ENCODE measurements at regions not wholly inside any gene's neighbourhood (a gene's known extent, or its start where the extent isn't known, plus 50 kb on each side); places are given as distances from the start of the nearest gene placed in this dataset.

DNA sequence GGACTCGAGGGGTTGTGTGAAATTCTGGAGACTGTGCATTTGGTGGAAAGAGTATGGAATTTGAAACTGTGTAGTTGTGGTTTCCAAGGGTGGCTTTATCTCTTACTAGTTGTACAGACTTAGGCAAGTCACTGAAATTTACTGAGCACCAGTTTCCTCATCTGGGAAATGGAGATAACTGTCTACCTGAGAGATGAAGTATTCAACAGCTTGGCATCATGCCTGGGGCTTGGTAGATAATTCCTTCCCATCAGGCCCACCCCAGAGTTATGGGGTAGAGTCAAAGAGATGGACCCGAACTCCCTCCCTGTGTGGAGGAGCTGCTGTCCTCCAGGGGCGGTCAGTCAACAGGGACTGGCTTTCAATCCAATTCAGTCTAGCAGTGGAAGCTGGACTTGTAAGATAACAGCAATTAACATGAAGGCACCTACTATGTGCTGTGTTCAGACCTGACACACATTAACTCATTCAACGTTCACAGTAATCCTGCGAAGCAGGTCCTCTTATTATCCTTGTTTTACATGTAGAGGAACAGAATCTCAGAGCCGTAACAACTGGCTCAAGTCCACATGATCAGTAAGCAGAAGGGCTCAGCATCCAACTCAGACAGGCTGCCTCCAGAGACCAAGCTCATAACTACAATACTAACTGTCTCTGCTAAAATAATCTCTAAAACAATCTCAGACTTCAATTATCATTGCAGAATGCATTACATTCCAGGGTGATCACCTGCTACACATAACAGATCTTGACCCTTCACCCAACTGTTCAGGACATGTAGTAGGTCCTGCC lies 432.1 kb downstream of the LPIN1 start:
- TF ChIP-seq, protein P1, sequence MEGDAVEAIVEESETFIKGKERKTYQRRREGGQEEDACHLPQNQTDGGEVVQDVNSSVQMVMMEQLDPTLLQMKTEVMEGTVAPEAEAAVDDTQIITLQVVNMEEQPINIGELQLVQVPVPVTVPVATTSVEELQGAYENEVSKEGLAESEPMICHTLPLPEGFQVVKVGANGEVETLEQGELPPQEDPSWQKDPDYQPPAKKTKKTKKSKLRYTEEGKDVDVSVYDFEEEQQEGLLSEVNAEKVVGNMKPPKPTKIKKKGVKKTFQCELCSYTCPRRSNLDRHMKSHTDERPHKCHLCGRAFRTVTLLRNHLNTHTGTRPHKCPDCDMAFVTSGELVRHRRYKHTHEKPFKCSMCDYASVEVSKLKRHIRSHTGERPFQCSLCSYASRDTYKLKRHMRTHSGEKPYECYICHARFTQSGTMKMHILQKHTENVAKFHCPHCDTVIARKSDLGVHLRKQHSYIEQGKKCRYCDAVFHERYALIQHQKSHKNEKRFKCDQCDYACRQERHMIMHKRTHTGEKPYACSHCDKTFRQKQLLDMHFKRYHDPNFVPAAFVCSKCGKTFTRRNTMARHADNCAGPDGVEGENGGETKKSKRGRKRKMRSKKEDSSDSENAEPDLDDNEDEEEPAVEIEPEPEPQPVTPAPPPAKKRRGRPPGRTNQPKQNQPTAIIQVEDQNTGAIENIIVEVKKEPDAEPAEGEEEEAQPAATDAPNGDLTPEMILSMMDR (IDR thresholded peaks at IDR 0.05) = no peak
- no peak for TF ChIP-seq POLR2A (IDR thresholded peaks at IDR 0.05)

Measured in right lobe of liver (tissue), 4 donors.